Thyroid gland (tissue), 4 donors: ENCODE measurements at regions not wholly inside any gene's neighbourhood (a gene's known extent, or its start where the extent isn't known, plus 50 kb on each side); places are given as distances from the start of the nearest gene placed in this dataset.
A peak's percentile ranks its signal among the peaks of the same experiment; 100 is the strongest.

Experiments
- DNase-seq, 2 donors: peaks; one replicate each; pipeline ENCODE4 v3.0.0-alpha.2; 2019
- H3K27ac ChIP-seq, 3 donors: fragments of 200-600 bp; sonication (generic); 1 replicate in 2 of 3; 2 replicates in 1 of 3; pipeline ENCODE4 v1.5.1; 2016 to 2019; ENCODE audit warnings: mild to moderate bottlenecking in 1 of 3, moderate library complexity in 1 of 3
- H3K27me3 ChIP-seq: fragments of 200-600 bp; sonication (generic); one replicate; pipeline ENCODE4 v1.5.1; 2019
- H3K36me3 ChIP-seq, 2 donors: fragments of 200-600 bp; sonication (generic); one replicate each; pipeline ENCODE4 v1.5.1; 2016 to 2019
- H3K4me1 ChIP-seq, 2 donors: fragments of 200-600 bp; sonication (generic); one replicate each; pipeline ENCODE4 v1.5.1; 2017 to 2019
- H3K4me3 ChIP-seq, 3 donors: fragments of 200-600 bp; sonication (generic); replicated peaks in 1 of 3; 1 replicate in 2 of 3; 2 replicates in 1 of 3; pipeline ENCODE4 v1.5.1; 2016; ENCODE audit warnings: mild to moderate bottlenecking in 1 of 3
- H3K9me3 ChIP-seq: fragments of 200-600 bp; sonication (generic); one replicate; pipeline ENCODE4 v1.5.1; 2017
- POLR2A ChIP-seq, 2 donors: fragments of 450-650 bp; IDR thresholded peaks; one replicate each; pipeline ENCODE4 v1.6.1; 2017; ENCODE audit warnings: antibody characterized with exemption in 2 of 2, mild to moderate bottlenecking in 2 of 2, moderate library complexity in 1 of 2
- WGBS, 2 donors: methylation state at CpG; one replicate each; pipeline ENCODE4 v1.1.5; 2017; 5-methylcytosine and 5-hydroxymethylcytosine counted together
- intact Hi-C: fragments of 100-400 bp; cut with DNase I; formaldehyde crosslinking; loops from one replicate; pipeline ENCODE4 v1.15.1; 2023
- TF ChIP-seq, protein P1 (sequence below), 6 experiments: fragments of 200-600 bp in 3 of 6; fragments of 450-650 bp in 3 of 6; sonication (generic) in 3 of 6; IDR thresholded peaks; one replicate each; pipeline ENCODE4 v1.5.1; 2016 to 2019; ENCODE audit warnings: antibody characterized with exemption in 6 of 6, mild to moderate bottlenecking in 2 of 6, inconsistent platforms in 1 of 6, moderate library complexity in 1 of 6

GRCh38 chr1:55593298-55593697 is 378.1 kb upstream of the USP24 start:
- H3K27me3 ChIP-seq: no peaks in the 10 kb centered on the region
- no peak for DNase-seq
- no peak for TF ChIP-seq POLR2A (IDR thresholded peaks at IDR 0.05)
- TF ChIP-seq, protein P1, sequence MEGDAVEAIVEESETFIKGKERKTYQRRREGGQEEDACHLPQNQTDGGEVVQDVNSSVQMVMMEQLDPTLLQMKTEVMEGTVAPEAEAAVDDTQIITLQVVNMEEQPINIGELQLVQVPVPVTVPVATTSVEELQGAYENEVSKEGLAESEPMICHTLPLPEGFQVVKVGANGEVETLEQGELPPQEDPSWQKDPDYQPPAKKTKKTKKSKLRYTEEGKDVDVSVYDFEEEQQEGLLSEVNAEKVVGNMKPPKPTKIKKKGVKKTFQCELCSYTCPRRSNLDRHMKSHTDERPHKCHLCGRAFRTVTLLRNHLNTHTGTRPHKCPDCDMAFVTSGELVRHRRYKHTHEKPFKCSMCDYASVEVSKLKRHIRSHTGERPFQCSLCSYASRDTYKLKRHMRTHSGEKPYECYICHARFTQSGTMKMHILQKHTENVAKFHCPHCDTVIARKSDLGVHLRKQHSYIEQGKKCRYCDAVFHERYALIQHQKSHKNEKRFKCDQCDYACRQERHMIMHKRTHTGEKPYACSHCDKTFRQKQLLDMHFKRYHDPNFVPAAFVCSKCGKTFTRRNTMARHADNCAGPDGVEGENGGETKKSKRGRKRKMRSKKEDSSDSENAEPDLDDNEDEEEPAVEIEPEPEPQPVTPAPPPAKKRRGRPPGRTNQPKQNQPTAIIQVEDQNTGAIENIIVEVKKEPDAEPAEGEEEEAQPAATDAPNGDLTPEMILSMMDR (IDR thresholded peaks at IDR 0.05): no peak
- H3K36me3 ChIP-seq: no peaks in the 10 kb centered on the region
- H3K4me3 ChIP-seq: no peak overlapping the region
- intact Hi-C loops: no loop called here
- H3K9me3 ChIP-seq: no peaks in the 10 kb centered on the region
- peaks cover 1 to 21% of the 10 kb centered on the region in 2 donors for H3K4me1 ChIP-seq
- H3K27ac ChIP-seq: no peak overlapping the region

DNA sequence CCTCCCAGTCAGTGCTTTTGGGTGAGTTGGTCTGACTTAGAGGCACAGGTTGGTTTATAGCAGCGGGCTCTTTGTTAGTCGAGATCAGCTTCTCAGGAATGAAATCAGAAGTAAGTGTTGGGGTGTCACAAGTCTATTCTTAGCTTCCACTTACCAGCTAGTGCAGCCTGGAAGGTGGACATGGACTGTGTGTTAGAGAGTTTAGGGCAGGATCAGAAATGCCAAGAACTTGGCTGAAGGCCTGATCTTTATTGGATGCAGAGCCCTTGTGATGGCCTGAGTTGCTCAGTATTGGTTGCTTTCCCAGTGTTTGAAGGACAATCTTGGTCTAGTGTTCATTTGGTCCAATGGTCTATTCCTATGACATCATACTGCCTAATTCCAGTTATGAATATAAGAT is 377.0 kb upstream of the USP24 start:
- H3K27ac ChIP-seq: no peak overlapping the region
- no peaks in the 10 kb centered on the region for H3K9me3 ChIP-seq
- DNase-seq: no peak
- WGBS, 2 donors: 90 to 91% methylated on average over 2 of the region's 2 CpGs
- TF ChIP-seq POLR2A (IDR thresholded peaks at IDR 0.05): no peak
- TF ChIP-seq, protein P1 (IDR thresholded peaks at IDR 0.05): no peak
- H3K4me3 ChIP-seq: no peak overlapping the region
- H3K27me3 ChIP-seq: no peaks in the 10 kb centered on the region
- no peaks in the 10 kb centered on the region for H3K36me3 ChIP-seq
- peaks cover 12 to 24% of the 10 kb centered on the region in 2 donors for H3K4me1 ChIP-seq
- intact Hi-C loops: no loop called here

DNA sequence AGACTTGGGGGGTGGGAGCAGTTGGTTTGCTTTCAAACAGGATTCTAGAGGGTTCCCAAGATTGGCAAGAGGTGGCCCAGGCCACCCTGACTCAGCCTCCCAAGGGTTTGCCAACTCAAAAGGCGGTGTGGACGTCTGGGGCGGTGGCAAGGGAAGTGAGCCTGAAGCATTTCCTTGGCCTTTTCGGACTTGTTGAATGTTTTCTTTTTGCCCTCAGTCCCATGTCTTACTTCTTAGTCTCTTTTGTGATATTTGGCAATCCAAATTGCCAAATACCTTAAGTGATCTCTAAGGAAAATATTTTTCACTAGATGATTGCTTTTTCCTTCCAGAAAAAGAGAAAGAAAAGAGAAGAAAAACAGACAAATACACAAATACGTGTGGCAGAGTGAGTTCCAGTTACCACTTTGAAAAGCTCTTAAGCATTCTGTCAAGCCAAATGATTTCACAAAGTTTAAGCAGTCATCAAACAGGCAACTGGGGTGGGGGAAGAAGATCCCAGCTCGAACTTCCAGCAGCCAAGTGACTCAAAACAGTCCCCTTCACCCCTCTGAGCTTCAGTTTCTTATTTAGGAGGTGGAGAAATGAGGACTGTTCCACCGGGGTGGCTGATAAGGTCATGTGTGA is 374.6 kb upstream of the USP24 start:
- peaks cover 19 to 33% of the 10 kb centered on the region in 2 donors for H3K4me1 ChIP-seq
- intact Hi-C loops: no loop called here
- 44 to 45% methylated on average over 7 of the region's 7 CpGs for WGBS, 2 donors

GRCh38 chr1:55588309-55588708 is 373.1 kb upstream of the USP24 start:
- intact Hi-C loops: no loop called here
- no peaks in the 10 kb centered on the region for H3K9me3 ChIP-seq
- H3K36me3 ChIP-seq: no peaks in the 10 kb centered on the region
- H3K27me3 ChIP-seq: no peaks in the 10 kb centered on the region
- WGBS, 2 donors: 40 to 45% methylated on average over 2 of the region's 2 CpGs
- no peak for DNase-seq
- TF ChIP-seq POLR2A (IDR thresholded peaks at IDR 0.05): no peak
- TF ChIP-seq, protein P1 (IDR thresholded peaks at IDR 0.05): no peak
- no peak overlapping the region for H3K4me3 ChIP-seq
- peak overlapping the region; percentile 54 to 78 (median 66) for H3K27ac ChIP-seq
- H3K4me1 ChIP-seq: peaks cover 25 to 36% of the 10 kb centered on the region in 2 donors

More for the DNA sequence above, 374.6 kb upstream of the USP24 start:
- H3K27me3 ChIP-seq: no peaks in the 10 kb centered on the region
- H3K27ac ChIP-seq: peak overlapping the region; percentile 66 to 78 (median 68)
- H3K36me3 ChIP-seq: no peaks in the 10 kb centered on the region
- peak; percentile 34 to 47 for DNase-seq
- no peaks in the 10 kb centered on the region for H3K9me3 ChIP-seq
- H3K4me3 ChIP-seq: no peak overlapping the region
- TF ChIP-seq, protein P1 (IDR thresholded peaks at IDR 0.05): no peak
- no peak for TF ChIP-seq POLR2A (IDR thresholded peaks at IDR 0.05)

- no peaks in the 10 kb centered on the region for H3K27me3 ChIP-seq
- H3K9me3 ChIP-seq: no peaks in the 10 kb centered on the region
- TF ChIP-seq, protein P1 (IDR thresholded peaks at IDR 0.05): no peak
- no peak for TF ChIP-seq POLR2A (IDR thresholded peaks at IDR 0.05)
- H3K4me3 ChIP-seq: no peak overlapping the region
- no peak for DNase-seq
- H3K4me1 ChIP-seq: peaks cover 36 to 49% of the 10 kb centered on the region in 2 donors
- intact Hi-C loops: no loop called here
- no peaks in the 10 kb centered on the region for H3K36me3 ChIP-seq
- H3K27ac ChIP-seq: no peak overlapping the region
- 98 to 99% methylated on average over 3 of the region's 3 CpGs for WGBS, 2 donors
Observed at GRCh38 chr1:55586771-55587170, 371.6 kb upstream of the USP24 start.
